ENCODE measurements at regions not wholly inside any gene's neighbourhood (a gene's known extent, or its start where the extent isn't known, plus 50 kb on each side); places are given as distances from the start of the nearest gene placed in this dataset.

DNA sequence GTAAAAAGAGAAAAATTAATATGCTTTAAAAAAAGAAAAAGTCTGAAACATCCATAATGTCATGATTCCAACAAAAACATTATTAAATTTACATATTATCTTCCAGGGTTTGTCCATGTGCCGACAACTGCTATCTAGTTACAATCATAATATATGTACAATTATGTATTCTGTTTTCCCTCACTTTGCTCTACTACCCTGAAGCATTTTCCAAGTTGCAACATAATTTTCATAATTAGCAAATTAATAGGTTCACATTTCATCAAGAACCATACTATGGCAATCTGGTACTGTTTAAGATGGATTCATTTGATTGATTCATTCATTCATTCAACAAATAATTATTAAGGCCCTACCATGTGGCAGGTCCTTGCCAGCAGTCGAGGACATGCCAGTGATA, 128.9 kb upstream of the LEF1 start:
- DNase-seq (ENCODE audit: low read depth in 1 of 2, low spot score in 1 of 2), result no peak

DNA sequence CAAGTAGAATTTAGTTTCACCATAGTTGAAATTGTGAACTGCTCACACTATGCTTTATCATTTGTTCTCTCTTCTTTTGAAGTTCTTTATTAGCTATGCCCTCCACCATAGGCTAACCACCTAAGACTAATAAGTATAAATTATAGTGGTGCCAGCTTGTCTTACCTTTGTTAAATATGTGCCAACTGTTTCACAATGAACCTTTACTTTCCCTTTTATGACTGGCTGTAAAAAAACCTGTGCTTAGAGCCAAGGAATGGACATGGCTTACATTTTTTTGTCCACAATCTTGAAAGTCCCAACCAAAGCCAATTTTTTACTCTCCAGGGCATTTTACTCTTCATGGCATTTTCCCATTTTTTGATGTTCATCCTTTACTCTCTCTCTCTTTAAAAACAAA, 123.5 kb upstream of the LEF1 start:
- no peak for DNase-seq (ENCODE audit: low read depth in 1 of 2, low spot score in 1 of 2)

DNA sequence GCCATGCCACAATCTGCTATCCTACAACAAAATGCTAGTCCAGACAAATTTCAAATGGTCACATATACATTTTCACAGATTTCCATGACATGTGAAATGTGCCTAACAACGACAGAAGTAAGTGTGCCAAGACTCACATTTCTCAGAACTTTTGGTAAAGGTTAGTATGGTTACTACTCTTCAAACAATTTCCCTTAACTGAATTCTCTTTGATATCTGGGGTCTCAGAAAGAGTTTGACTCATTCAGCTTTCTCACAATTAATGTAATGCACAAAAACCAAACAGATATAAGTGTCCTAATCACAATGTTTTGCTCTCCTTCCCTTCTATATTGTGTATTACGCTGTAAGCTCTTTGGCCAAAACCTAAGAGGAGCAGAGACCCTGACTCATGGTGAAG, 122.4 kb upstream of the LEF1 start:
- no peak for DNase-seq (ENCODE audit: low read depth in 1 of 2, low spot score in 1 of 2)

DNA sequence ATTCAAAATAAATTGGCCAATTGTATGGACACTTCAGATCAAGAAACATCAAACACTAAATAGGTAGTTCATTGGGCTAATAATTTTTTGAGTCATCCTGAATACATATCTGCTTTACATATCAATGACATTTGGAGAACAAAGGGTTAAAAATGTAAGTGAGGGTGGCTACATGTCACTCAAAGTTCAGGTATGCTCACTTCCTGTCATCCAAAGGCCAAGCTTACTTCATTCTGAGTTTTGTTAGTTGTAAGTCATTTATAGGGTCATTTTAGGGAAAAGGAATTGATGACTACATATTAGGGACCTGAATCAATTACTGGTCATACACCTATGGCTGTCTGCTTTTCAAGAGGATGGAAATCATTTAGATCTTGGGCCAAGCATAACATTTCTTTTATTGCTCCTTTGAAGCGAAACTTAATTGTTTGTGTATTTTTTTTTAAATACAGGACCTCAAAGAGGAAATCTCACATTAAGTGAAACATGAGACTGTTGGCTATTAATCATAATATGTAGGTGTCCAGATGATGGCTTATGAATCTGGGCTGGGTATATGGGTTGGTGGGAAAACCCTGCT, 119.2 kb upstream of the LEF1 start:
- DNase-seq (ENCODE audit: low read depth in 1 of 2, low spot score in 1 of 2), result no peak

DNA sequence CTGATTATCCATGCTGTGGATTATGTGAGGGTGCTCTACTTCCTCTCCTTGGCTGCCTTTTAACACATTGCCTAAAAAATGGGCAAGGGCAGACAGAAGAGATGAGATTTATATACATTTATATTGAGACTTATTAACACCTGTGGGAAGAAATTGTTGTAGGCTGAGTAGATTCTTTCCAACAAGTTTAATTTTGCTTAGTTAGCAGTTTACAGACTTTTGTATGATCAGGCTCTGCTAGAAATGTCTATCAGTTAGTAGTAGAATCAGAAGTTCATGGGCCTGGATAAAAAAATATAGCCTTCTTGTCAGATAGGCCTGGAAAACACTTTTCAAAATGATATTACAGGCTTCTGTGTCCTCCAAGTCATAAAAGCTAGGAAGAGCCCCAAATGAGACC, 111.3 kb upstream of the LEF1 start:
- DNase-seq (ENCODE audit: low read depth in 1 of 2, low spot score in 1 of 2), result no peak

DNA sequence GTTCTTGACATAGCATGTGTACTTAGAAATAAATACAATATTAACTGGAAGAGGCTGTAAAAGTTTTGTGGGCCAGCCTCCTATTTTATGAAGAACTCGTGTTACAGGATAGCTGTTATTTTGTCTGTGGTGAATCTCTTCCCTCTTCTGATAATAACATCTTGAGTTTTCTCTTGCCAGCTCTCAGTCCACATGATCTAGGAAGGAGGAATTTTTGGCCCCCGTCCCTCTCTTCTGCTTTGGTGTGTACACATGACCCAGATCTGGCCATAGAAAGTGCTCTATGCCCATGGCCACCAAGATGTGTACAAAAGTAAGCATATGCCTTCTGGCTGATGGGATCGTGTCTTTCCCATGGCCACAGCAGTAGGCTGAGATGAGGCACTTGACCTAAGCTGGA, 108.0 kb upstream of the LEF1 start:
- DNase-seq (ENCODE audit: low read depth in 1 of 2, low spot score in 1 of 2), result no peak

DNA sequence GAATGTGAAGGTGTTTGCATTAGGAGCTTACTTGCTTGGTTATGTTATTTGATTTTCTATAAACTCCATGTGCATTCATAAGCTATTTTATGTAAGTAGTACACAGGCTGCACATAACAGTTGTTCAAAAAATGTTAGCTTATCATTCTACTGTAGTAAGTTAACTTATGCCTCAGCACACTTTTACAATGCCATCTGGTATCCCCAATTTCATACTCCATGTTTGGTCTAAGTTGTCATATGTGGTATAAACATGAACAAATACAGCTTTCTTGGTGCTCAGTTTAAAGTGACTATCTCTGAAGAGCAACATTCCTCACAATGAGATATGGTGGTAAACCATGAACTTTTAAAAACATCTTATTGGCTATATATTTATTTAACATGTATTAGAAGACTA, 104.3 kb upstream of the LEF1 start:
- DNase-seq (ENCODE audit: low read depth in 1 of 2, low spot score in 1 of 2), result no peak

DNA sequence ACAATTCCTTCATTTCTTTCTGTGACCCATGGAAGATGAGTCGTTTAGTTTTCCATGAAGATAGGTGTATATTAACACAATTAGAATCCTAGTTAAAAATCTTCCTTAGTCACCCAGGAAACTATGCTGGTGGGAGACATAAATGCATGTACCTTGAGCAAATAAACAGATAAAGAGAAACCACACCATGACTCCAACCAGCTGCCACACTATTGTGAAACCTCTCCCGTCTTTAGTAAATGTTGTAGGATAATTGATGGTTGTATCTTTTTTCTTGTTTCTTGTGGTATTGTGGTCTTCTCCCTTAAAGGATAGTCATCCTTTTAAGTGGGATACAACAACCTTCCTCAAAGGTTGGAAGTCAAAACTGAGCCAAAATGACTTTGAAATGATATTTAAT, 103.8 kb upstream of the LEF1 start:
- no peak for DNase-seq (ENCODE audit: low read depth in 1 of 2, low spot score in 1 of 2)

DNA sequence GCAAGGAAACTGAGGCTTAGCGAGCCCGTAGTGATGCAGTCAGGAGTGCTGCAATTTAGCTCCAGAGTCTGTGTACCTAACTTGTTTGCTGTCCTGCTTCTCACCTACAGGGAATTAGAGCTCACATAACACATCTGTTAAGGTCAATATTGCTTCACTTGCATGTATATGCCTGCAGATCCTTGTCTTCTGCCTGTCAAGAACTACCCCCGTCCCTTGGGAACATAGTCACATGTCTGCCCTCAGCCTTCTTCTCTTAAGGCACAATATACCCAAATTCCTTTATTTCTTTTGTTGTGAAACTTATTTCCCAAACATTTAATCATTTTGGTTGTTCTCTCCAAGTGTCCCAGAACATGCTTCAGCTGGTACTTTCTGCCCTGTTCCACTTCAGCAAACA, 103.3 kb upstream of the LEF1 start:
- DNase-seq (ENCODE audit: low read depth in 1 of 2, low spot score in 1 of 2), result no peak

DNA sequence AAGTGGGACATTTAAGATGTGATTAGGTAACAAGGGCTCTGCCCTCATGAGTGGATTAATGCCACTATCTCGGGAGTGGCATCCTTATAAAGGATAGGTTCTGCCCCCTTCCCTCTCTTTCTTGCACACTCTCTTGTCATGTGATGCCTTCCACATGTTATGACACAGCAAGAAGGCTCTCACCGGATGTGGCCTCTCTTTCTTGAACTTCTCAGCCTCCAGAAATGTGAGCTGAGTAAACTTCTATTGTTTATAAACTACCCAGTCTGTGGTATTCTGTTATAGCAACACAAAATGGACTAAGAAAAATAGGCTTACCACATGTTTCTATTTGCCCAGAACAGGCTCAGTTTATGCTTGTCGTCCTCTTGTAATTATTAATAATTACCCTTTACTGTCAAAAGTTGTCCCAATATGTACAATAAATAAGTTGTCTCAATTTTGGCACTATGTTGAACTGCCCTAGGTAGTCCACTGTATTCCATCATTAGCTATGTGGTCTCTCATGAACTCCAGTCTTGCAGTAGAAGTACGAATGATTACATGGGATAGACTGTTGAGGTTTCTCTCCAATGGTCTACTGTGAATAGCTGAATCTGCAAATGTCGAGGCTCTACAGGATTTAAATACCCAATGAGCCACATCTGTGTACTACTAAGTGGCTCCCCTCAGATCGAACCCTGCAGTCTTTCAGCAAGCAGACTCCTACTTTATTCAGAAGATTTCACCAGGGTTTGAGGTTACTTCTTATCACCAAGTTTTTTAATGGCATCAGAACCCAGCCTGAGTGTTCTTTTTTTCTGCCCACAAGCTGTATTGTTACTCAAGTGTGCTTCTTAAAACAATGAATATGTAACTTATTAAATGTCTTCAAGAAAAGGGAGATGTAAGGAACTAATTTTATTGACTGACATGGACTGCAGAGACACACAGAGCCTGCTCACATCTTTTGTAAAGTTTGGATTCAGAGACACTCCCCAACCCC, 102.0 kb upstream of the LEF1 start:
- no peak for DNase-seq (ENCODE audit: low read depth in 1 of 2, low spot score in 1 of 2)

DNA sequence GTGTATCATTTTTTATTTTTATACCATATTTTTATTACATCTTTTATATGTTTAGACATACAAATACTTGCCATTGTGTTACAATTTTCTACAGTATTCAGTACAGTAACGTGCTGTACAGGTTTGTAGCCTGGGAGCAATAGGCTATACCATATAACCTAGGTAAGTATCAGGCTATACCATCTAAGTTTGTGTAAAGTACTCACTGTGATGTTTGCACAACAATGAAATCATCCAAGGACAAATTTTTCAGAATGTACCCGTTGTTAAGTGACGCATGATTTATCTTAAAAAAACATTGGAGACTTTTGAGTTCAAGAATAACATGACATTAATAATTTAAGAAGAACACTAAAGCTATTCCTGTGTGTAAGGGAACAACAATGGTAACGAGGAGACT, 96.0 kb upstream of the LEF1 start:
- no peak for DNase-seq (ENCODE audit: low read depth in 1 of 2, low spot score in 1 of 2)

DNA sequence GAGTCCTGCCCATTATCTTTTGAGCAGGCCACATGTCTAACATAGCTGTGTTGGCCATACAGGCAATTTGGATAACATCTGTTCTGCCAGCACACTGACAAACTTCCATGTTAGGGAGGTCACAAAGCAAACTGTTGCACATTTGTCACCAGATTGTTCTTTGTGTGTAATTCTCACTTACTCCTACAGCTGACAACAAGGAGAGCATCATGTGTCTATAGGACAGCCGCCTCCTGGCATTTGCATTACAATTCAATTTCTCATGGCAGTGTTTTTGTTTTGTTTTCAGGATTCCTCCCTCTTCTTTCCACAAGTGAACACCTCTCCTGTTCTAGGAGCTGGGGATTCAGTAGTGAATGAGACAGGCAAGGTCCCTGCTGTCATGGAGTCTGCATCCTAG, 94.3 kb upstream of the LEF1 start:
- no peak for DNase-seq (ENCODE audit: low read depth in 1 of 2, low spot score in 1 of 2)

DNA sequence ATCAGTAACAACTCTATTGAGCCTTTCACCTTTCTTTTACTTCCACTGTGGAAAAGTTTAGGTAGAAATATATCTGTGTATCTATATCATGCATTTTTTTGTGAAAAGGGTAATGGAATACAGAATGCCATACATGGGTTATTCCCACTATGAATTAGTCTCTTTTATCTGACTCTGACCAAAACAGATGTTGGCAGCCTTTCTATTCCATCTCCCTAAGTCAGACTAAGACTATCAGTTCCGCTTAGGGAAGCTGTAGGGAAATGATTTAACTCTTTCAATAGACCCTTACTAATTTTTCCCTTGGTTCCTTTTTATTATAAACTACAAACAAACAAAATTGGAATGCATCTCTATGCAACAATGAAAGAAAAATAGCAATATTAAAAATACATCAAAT, 92.3 kb upstream of the LEF1 start:
- DNase-seq (ENCODE audit: low read depth in 1 of 2, low spot score in 1 of 2), result no peak

DNA sequence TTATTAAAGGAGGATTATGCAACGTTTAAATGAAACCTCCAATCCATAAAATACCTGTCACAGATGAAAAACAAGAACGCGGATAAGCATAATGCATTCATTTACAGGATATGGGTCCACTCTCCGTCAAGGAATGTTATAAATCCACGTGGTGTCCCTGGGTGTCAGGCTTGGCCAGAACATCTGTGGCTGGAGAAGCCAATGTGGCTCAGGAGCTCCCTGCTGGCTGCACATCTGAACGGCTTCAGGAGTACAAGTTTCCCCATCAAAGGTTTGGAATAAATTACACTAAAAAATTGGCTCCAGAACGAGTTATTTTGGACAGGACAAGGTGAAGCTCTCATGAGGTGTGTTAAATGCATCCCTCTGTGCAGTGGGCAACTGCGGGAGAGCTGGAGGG, 87.8 kb upstream of the LEF1 start:
- DNase-seq (ENCODE audit: low read depth in 1 of 2, low spot score in 1 of 2), result no peak

DNA sequence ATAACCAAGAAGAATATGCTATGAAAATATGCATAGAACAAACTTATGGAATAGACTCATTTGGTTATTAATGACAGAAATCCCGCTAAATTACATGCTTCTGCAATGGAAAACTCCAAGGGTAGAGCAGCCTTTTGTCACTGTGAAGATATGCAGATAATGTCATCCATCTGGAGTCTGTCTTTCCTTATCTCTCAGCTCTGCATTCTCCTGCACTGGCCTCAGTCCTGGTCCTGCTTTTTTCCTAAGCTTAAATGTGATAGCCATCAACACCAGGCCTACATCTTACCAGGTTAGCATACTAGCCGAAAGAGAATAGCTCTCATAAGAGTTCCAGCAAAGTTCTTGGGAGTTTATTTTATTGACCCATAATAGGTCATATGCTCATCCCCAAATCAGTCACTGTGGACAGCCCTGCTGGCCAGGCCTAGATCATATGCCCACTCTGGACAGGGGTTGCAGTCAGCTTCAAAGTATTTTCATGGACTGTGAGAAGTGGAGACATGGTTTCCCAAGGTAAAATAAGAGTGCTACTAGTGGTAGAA, 86.5 kb upstream of the LEF1 start:
- DNase-seq (ENCODE audit: low read depth in 1 of 2, low spot score in 1 of 2), result no peak

DNA sequence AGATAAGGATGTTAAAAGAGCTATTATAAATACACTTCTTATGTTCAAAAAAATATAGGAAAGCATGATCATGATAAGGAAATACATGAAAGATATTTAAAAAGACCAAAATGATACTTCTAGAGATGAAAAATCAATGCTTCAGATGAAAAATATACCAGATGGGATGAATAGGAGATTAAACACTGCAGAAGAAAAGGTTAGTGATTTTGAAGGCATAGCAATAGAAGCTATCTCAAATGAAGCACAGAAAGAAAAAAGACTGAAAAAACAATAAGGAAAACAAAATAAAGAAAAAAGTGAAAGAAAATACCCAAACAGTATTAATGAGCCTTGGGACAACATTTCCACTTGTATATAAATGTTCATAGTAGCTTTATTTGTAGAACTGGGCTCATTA, 80.7 kb upstream of the LEF1 start:
- no peak for DNase-seq (ENCODE audit: low read depth in 1 of 2, low spot score in 1 of 2)

DNA sequence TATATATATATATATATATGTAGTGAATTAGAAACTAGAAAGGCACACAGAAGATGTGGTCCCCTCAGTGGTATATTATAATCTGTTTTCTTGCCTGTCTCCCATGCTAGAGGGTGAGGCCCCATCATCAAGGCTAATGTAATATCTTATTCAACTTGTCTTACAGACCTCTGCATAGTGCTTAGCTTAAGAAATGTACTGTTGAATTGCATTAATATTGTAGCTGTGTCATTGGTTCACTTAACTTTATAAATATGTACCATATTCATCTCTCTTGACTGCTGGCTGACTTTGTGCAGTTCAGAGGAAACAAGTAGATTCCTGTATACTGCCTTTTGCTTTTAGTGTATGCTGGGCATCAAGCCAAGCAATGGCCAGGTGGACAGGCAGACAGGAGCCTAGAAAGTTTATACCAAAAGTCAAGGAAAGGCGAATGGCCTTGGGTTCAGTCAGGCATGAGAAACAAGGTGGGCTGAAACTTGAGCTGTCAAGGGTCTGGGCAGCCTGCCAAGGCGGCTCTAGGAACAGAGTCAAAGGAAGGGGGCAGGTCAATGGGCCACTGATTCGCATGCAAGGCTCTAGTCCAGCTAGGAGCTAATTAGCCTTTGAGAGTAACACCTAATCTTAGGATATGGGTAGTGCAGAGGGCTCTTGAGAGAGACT, 78.8 kb upstream of the LEF1 start:
- no peak for DNase-seq (ENCODE audit: low read depth in 1 of 2, low spot score in 1 of 2)

DNA sequence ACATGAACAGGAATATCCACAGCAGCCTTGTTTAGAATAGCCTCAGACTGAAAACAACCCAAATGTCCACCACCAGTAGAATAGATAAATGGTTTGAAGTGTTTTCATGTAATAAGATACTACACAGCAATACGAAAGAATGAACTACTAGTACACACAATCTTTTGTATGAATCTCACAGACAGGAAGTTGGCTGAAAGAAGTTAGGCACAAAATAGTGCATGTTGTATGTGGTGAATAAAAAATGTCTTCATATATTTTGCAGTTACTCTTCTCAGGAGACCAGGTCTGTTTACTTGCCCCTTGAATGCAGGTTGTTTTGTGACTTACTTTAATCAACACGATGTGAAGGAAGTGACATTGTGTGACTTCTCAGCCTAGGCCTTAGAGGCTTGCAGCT, 75.9 kb upstream of the LEF1 start:
- DNase-seq (ENCODE audit: low read depth in 1 of 2, low spot score in 1 of 2), result no peak

DNA sequence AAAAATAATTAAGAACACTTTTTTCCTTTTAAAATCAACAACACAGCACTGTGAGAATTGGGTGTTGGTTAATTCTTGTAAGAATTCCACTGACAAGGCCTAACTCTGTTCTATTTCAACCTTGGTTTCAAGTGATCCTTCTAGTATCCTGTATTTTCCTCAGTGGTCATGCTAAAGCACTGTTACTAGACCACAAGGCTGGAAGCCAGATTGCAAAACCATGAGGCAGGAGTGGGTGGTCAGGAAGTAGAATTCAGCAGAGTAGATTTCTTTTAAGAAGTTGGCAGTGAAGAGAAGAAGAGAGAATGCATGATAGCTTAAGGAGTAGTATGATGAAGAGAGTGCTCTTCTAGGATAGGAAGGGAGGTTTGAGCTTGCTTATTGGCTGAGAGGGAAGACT, 71.6 kb upstream of the LEF1 start:
- no peak for DNase-seq (ENCODE audit: low read depth in 1 of 2, low spot score in 1 of 2)

DNA sequence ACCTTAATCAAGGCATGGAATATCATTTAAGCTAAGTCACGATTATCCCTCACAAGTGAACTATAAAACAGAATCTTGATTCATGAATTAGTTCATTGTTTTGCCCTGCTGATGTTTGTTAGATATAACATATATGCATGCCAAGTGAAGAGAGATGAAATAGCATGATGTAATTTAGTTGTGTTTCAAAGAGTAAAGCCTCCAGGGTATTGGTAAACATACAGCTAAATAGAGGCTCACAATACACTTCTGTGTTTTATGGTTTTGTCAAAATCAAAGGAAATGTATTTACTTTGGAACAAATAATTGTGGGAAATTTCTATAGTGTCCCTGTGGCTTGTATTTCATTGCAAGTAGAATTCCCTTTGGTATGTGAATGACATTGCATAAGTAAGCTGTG, 69.0 kb upstream of the LEF1 start:
- DNase-seq (ENCODE audit: low read depth in 1 of 2, low spot score in 1 of 2), result no peak

DNA sequence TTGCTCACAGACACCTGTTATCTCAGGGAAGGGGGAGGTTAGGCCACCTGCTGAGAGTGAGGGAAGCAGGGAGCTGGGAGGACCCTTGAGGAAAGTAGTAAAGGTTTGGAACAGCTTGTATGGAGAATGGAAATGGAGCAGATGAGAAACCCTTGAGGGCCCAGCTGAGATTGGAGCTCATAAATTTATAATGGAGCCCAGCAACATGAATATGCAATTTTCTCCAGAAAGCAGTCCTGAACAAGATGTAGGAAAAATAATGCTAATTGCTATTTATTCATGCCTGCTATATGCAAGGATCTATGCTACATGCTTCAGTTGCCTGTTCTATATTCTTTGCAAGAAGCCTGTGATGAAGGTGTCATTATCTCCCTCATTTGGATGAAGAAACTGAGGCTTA, 67.5 kb upstream of the LEF1 start:
- no peak for DNase-seq (ENCODE audit: low read depth in 1 of 2, low spot score in 1 of 2)

DNA sequence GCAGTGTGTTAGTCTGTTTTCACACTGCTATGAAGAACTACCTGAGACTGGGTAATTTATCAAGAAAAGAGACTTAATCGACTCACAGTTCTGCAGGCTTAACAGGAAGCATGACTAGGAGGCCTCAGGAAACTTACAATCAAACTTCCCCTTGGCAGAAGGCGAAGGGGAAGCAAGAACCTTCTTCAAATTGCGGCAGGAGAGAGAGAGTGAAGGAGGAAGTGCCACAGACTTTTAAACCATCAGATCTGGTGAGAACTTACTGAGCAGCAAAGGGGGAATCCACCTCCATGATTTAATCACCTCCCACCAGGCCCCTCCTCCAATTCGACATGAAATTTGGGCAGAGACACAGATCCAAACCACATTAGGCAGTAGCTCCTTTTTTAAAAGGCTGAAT, 59.2 kb upstream of the LEF1 start:
- no peak for DNase-seq (ENCODE audit: low read depth in 1 of 2, low spot score in 1 of 2)
